ENCODE measurements at regions not wholly inside any gene's neighbourhood (a gene's known extent, or its start where the extent isn't known, plus 50 kb on each side); places are given as distances from the start of the nearest gene placed in this dataset.
"Not testable (repeated sequence)": the region's sequence is repeated elsewhere in the genome, so short reads cannot be mapped to it uniquely, and the experiment has no call there.

DNA sequence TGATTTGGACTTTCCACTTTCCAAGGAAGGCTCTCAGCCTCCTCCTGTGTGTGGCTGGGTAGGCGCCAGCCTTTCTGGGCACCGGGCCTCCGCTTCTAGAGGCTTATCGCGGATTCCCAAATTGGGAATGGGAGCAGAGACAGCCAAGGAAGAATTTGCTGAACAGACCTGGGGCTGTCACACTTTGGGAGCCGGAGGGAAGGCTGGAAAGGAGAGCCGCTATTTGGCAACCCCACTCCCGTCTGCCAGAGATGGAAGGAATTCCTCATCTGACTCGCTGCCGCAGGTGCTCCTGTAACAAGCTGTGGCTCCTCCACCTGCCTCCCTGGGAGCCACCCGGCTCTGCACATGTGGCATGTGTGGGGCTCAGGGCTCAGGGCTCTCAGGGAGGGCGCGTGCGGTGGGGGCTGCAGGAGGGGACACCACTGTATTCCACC, 50.8 kb upstream of the ECHDC3 start:
- TF ChIP-seq, protein P1, sequence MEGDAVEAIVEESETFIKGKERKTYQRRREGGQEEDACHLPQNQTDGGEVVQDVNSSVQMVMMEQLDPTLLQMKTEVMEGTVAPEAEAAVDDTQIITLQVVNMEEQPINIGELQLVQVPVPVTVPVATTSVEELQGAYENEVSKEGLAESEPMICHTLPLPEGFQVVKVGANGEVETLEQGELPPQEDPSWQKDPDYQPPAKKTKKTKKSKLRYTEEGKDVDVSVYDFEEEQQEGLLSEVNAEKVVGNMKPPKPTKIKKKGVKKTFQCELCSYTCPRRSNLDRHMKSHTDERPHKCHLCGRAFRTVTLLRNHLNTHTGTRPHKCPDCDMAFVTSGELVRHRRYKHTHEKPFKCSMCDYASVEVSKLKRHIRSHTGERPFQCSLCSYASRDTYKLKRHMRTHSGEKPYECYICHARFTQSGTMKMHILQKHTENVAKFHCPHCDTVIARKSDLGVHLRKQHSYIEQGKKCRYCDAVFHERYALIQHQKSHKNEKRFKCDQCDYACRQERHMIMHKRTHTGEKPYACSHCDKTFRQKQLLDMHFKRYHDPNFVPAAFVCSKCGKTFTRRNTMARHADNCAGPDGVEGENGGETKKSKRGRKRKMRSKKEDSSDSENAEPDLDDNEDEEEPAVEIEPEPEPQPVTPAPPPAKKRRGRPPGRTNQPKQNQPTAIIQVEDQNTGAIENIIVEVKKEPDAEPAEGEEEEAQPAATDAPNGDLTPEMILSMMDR (IDR thresholded peaks at IDR 0.05; ENCODE audit: insufficient read depth, low read length, poor library complexity, severe bottlenecking) = no peak
- no peak for DNase-seq (ENCODE audit: low read depth)

DNA sequence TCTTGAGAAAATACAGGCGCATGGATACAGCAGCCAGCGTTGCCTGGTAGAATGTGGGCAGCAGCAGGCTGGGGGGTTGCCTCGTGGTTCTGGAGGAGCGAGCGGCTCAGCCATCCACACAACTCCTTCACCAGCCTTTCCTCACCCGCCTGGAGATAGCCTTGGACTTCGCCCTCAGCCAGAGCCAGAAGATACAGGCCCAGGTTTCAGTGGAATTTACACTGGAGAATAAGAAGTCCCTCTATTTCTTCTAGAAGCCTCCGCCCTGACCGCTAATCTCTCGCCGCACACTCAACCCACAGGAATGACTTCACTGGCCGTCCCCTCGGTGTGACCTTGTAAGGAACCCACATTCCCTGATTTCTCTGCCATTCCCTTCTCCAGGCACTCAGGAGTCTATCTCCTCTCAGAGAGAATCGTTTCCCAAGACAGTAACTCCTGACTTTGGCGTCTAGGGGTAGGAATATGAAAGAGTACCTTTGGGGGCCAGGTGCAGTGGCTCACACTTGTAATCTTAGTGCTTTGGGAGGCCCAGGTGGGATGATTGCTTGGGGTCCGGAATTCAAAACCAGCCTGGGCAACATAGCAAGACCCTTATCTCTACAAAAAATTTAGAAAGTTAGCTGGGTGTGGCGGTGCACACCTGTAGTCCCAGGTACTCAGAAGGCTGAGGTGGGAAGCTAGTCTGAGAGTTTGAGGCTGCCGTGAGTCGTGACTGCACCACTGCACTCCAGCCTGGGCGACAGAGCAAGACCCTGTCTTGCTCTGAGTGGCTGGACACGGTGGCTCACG, 52.0 kb upstream of the ECHDC3 start:
- DNase-seq (ENCODE audit: low read depth) = no peak
- TF ChIP-seq, protein P1 (IDR thresholded peaks at IDR 0.05; ENCODE audit: insufficient read depth, low read length, poor library complexity, severe bottlenecking) = no peak

More for the DNA sequence above, 50.8 kb upstream of the ECHDC3 start:
- Histone ChIP-seq H3K27me3 (ENCODE audit: control insufficient read depth, insufficient read depth, low read length) (no peaks in the 10 kb centered on the region), H3K36me3 (ENCODE audit: control insufficient read depth, insufficient read depth, low read length) (no peaks in the 10 kb centered on the region), H3K4me3 (ENCODE audit: low read depth, low read length) (no peak overlapping the region)

DNA sequence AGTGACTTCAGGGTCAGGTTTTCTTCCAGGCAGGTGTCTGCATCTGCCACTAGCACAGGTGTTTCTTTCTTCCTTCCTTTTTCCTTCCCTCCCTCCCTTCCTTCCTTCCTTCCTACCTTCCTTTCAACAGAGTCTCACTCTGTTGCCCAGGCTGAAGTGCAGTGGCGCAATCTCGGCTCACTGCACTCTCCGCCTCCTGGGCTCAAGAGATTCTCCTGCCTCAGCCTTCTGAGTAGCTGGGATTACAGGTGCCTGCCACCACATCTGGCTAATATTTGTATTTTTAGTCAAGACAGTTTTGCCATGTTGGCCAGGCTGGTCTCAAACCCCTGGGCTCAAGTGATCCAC, 53.8 kb upstream of the ECHDC3 start:
- not testable (repeated sequence) for H3K4me3 ChIP-seq (ENCODE audit: low read depth, low read length); H3K27me3 ChIP-seq (ENCODE audit: control insufficient read depth, insufficient read depth, low read length); H3K36me3 ChIP-seq (ENCODE audit: control insufficient read depth, insufficient read depth, low read length); DNase-seq (ENCODE audit: low read depth)

More for the DNA sequence above, 52.0 kb upstream of the ECHDC3 start:
- Histone ChIP-seq H3K27me3 (ENCODE audit: control insufficient read depth, insufficient read depth, low read length) (no peaks in the 10 kb centered on the region), H3K4me3 (ENCODE audit: low read depth, low read length) (no peak overlapping the region), H3K36me3 (ENCODE audit: control insufficient read depth, insufficient read depth, low read length) (no peaks in the 10 kb centered on the region)

DNA sequence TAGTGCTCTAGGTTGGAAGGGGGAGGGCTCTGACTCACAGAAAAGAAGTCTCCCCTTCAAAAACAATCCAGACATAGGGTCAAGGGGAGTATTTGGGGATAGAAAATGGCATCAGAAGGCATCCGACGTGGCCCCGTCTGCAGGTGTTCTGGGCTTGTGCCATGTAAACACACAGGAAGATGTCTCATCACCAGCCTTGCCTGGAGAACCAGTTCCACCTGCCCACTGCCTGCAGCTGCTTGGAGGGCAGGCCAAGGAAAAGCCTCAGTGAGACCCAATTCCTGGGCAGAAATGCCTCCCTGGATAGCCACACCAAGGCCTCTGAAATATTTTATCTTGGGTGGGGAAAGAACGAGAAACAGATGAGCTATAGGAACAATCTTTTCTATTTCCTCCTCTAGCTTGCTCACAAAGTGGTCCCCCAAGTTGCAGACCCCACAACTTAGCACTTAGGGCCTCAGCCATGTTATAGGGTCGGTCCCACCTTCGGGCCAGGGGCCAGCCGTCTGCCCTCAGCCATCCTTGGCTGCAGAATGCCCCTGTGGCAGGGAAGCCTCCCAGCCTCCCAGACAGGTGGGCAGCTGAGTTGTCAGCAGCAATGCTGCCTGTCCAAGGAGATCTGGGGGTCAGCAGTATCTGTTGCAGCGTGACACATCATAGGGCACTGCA, 54.3 kb upstream of the ECHDC3 start:
- H3K36me3 ChIP-seq (ENCODE audit: control insufficient read depth, insufficient read depth, low read length) = no peaks in the 10 kb centered on the region
- DNase-seq (ENCODE audit: low read depth) = no peak
- no peaks in the 10 kb centered on the region for H3K27me3 ChIP-seq (ENCODE audit: control insufficient read depth, insufficient read depth, low read length)
- no peak overlapping the region for H3K4me3 ChIP-seq (ENCODE audit: low read depth, low read length)
- TF ChIP-seq, protein P1 (IDR thresholded peaks at IDR 0.05; ENCODE audit: insufficient read depth, low read length, poor library complexity, severe bottlenecking) = no peak

DNA sequence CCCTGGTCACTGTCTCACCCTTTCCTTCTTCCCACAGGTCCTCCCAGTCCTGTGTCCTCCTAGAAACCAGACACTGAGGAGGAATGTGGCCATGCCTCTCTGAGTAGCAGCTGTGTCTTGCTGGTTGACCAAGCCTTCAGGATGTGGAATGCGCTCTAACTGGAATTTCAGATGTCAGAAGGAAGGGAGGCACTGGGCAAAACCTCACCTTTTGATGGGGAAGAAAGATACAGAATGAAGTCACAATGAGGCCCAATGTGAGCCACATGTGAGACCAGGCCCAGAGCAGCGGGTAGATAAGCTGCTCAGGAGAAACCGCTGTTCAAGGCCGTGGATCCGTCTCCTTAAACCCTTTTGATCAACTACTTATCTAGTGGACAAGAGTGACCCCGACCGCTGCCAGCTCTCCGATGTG, 54.8 kb upstream of the ECHDC3 start:
- H3K36me3 ChIP-seq (ENCODE audit: control insufficient read depth, insufficient read depth, low read length) = no peaks in the 10 kb centered on the region
- DNase-seq (ENCODE audit: low read depth) = peak; percentile 69
- H3K27me3 ChIP-seq (ENCODE audit: control insufficient read depth, insufficient read depth, low read length) = no peaks in the 10 kb centered on the region
- TF ChIP-seq, protein P1 (IDR thresholded peaks at IDR 0.05; ENCODE audit: insufficient read depth, low read length, poor library complexity, severe bottlenecking) = no peak
- H3K4me3 ChIP-seq (ENCODE audit: low read depth, low read length) = no peak overlapping the region

DNA sequence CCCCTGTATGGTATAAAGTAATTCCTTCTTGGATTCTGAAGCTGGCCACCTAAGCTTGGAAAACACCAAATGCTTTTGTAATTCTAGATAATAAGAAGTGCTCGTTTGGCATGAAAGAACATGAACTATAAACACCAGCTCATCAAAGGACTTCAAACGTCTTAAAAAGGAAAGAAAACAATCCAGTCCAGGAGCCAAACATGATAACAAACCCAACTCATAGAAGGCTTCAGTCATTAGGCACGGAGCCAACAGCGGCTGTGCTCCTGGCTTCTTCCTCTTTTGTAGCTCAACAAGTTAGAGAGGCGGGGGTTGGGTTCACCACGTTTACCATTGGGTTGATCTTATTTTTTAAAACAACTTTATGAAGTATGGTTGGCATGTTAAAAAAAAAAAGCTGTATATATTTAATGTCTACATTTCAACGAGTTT, 56.4 kb upstream of the ECHDC3 start:
- Histone ChIP-seq H3K36me3 (ENCODE audit: control insufficient read depth, insufficient read depth, low read length) (no peaks in the 10 kb centered on the region), H3K27me3 (ENCODE audit: control insufficient read depth, insufficient read depth, low read length) (no peaks in the 10 kb centered on the region), H3K4me3 (ENCODE audit: low read depth, low read length) (no peak overlapping the region)
- DNase-seq (ENCODE audit: low read depth) = peak; percentile 65
- TF ChIP-seq, protein P1 (IDR thresholded peaks at IDR 0.05; ENCODE audit: insufficient read depth, low read length, poor library complexity, severe bottlenecking) = no peak

All from kidney epithelial cell (primary cell).